ENCODE measurements at regions not wholly inside any gene's neighbourhood (a gene's known extent, or its start where the extent isn't known, plus 50 kb on each side); places are given as distances from the start of the nearest gene placed in this dataset.
A peak's percentile ranks its signal among the peaks of the same experiment; 100 is the strongest.

GRCh38 chr3:31439890-31440750 lies 92.6 kb upstream of the STT3B start:
- DNase-seq: no peak

GRCh38 chr3:31440878-31441277 lies 91.8 kb upstream of the STT3B start:
- DNase-seq: no peak

DNA sequence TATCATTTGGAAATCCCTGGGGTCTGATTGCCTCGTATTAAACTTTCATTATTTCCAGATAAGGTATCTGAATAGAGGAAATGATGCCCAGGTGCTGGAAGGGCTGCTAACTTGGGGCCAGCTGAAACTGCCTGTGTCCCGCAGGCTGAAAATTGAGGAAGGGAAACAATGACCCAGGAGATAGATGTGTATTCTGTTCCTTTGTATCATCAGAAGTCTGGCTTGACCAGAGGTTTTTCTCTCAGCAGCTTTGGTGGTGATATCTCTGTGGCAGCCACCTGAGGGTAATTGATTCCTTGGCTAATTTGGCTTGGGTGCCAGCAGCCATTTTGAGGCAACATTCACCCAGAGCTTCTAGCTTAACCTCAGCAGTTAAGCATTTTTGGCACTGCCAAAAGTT lies 90.0 kb upstream of the STT3B start:
- no peak for DNase-seq

- no peak for DNase-seq
Observed at GRCh38 chr3:31444220-31445142, 88.2 kb upstream of the STT3B start.

- DNase-seq: no peak
Observed at GRCh38 chr3:31445701-31446100, 87.0 kb upstream of the STT3B start.

GRCh38 chr3:31448035-31448881 lies 84.5 kb upstream of the STT3B start:
- no peak for DNase-seq

DNA sequence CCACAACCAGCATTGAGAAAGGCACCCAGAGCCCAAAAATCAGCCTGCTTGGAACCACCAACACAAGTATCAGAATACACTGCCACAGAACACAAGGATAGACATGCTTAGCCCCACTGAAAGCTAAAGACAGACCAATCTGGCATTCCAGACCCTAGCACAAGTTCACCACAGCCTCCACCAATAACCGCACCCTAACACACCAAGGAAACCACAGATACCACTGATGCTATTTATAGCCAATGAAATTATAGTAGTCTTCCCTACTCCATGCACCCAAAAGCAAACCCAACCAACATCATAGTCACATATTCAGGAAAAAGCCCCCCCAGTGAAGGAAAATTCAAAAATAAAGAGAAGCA lies 83.9 kb upstream of the STT3B start:
- DNase-seq: no peak

- DNase-seq: no peak
Observed at GRCh38 chr3:31449318-31449717, 83.4 kb upstream of the STT3B start.

DNA sequence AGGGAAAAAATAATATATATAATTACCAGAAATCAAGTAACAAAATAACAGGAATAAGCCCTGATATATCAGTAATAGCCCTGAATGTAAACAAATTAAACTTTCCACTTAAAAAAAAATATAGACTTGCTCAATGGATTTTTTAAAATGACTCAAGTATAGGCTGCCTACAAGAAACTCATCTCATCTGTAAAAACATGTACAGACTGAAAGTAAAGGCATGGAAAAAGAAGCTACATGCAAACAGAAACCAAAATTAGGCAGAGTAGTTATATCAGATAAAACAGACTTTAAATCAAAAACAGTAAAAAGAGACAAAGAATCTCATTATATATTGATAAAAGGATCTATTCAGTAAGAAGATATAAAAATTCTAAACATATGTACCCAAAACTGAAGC lies 82.4 kb upstream of the STT3B start:
- DNase-seq: no peak

- no peak for DNase-seq
Observed at GRCh38 chr3:31452495-31453106, 80.1 kb upstream of the STT3B start.

DNA sequence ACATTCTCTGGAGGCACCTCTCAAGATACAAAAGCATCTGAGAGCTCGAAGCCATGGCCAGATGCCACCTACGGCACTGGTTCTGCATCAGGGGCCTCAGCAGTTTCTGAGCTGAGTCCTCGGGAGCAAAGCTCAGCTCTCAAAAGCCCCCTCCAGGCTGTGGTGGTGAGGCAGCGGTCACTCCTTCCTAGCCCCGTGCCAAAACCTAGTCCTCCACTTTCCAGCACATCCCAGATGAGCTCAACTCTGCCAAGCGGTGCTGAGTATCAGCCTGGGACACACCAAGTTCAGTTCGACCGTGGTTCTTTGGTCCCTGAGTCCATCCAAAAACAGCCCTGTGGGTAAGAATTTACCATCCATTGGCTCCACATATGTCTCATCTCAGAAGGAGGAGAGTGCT lies 79.3 kb upstream of the STT3B start:
- no peak for DNase-seq

DNA sequence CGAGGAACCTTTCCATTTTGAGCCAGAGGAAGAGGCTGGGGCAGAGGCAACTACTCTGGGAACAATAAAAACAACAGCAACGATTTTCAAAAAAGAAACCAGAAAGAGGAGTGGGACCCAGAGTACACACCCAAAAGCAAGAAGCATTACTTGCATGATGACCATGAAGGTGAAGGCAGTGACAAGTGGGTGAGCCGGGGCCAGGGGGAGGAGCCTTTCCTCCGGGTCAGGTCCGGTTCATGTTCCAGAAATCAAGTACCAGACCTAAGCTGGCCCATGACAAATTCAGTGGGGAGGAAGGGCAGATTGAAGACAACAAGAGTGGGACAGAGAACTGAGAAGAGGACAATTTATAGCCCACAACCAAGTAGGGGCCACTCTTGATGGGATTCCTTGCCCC lies 77.2 kb upstream of the STT3B start:
- DNase-seq: no peak

GRCh38 chr3:31456373-31456772 lies 76.4 kb upstream of the STT3B start:
- no peak for DNase-seq

DNA sequence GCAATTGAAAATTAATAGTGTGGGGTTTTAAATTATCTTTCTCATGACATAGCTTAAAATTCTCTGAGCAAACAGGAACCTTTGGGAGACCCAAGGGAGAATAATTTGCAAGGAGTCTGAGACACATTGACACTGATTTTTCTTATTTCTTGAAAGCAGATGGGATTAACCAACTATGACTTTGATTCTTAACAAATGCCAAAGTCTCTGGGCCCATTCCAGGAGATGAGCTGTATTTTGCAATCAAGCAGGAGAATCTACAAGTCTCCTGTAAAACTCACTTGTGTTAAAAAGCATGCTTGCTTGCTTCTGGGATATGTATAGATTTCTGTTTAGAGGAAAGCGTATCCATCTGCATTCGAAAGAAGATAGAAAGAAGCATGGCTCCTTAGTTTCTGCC lies 71.3 kb upstream of the STT3B start:
- DNase-seq: no peak

- peak; percentile 9 for DNase-seq
Observed at GRCh38 chr3:31462050-31462569, 70.6 kb upstream of the STT3B start.

GRCh38 chr3:31465999-31466398 lies 66.7 kb upstream of the STT3B start:
- no peak for DNase-seq

GRCh38 chr3:31466866-31467265 lies 65.9 kb upstream of the STT3B start:
- no peak for DNase-seq

DNA sequence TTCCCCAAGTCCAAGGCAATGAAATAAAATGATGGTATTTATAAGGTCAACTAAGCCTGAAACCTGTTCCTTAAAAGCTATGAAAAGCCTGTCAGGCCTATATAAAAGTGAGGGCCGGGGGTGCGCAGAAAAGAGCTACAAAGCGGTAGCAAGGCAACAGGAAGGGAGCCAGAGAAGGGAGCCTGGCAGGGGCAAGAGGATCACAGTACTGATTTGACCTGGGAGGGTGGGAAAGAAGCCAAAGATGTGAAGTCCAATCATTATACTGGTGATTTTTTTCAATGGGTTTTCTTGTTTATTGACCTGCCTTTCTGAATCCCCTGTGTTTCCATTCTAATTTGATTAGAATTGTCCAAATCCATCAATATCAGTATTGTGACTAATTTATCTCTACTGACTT lies 64.3 kb upstream of the STT3B start:
- DNase-seq: no peak

DNA sequence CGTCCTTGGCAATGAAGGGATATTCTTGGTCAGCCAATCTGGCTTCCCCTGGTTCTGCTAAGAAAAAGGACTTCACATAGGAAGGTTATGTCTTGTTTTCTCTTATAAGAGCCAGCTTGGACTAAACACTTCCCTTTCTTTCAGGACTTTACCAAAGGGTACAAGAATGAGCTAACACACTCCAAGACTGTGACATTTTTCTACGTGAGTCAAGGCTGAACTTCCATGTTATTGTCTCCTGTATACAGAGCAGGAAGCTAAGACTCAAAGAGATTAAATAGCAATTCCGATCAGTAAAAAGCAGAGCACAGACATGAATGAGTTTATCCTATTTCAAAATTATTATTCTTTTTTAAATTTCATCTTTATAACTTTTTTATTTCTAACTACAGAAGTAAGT lies 63.3 kb upstream of the STT3B start:
- DNase-seq: no peak

DNA sequence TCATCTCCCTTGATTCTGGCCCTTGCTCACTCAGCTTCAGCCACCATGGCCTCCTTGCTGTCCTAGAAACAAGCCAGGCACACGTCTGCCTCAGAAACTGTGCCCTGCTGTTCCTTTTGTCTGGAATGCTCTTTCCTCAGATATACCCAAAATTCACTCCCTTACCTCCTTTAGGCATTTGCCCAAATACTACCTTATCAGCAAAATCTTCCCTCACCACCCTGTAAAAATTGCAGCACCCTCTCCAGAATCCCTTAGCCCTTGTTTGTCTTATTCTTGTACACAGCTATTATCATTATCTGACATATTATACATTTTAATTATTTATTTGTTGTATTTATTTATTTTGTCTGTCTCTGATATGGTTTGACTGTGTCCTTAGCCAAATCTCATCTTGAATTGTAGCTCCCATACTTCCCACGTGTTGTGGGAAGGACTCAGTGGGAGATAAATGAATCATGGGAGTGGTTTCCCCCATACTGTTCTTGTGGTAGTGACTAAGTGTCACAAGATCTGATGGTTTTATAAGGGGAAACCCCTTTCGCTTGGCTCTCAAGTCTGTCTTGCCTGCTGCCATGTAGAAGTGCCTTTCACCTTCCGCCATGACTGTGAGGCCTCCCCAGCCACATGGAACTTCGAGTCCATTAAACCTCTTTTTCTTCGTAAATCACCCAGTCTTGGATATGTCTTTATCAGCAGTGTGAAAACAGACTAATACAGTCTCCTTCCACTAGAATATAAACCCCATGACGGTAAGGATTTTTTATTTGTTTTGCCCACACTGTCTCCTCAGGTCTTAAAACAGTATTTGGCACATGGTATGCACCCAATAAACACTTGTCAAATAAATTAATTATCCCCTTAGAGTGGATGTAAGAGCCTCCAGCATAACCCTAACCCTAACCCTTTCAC lies 60.0 kb upstream of the STT3B start:
- DNase-seq: no peak

DNA sequence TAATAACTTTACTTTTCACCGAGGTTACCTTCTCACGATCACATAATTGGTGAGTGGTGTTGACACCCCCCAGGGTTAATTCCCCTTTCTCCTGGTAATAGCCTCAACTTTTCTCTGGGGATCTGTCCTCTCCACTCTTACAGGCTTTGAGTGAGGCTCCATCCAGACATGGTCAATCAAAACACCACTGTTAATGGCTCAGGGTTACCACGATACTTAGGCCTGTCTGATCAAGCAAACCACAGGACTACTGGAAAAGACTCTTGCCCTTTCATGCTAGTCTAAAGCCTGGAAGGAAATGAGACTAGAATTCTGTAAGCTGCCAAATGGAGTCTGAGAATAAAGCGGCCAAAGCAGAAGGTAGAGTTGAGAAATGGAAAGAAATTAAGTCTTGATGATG lies 56.5 kb upstream of the STT3B start:
- no peak for DNase-seq
